NCI-H2196 (cell line): ENCODE measurements at regions not wholly inside any gene's neighbourhood (a gene's known extent, or its start where the extent isn't known, plus 50 kb on each side); places are given as distances from the start of the nearest gene placed in this dataset.
A peak's percentile ranks its signal among the peaks of the same experiment; 100 is the strongest.

Experiments used
- DNase-seq: peaks from one replicate; lab custom pipeline; 2025; ENCODE audit not compliant: unreplicated experiment; lab: John Stamatoyannopoulos, UW

- peak; percentile 10 for DNase-seq
These were observed 123.8 kb downstream of the ADRA2A start for GRCh38 chr10:111200505-111201186.

- no peak for DNase-seq
These were observed 126.8 kb downstream of the ADRA2A start for GRCh38 chr10:111203615-111204014.

- no peak for DNase-seq
These were observed 128.0 kb downstream of the ADRA2A start for GRCh38 chr10:111204838-111205237.

GRCh38 chr10:111206521-111206920 lies 129.7 kb downstream of the ADRA2A start:
- DNase-seq: no peak

GRCh38 chr10:111207500-111207899 lies 130.7 kb downstream of the ADRA2A start:
- DNase-seq: peak; percentile 2

- no peak for DNase-seq
These were observed 132.1 kb downstream of the ADRA2A start for GRCh38 chr10:111208951-111209350.

- no peak for DNase-seq
These were observed 132.9 kb downstream of the ADRA2A start for GRCh38 chr10:111209692-111210091.

- DNase-seq: no peak
These were observed 134.4 kb downstream of the ADRA2A start for GRCh38 chr10:111211241-111211640.

GRCh38 chr10:111211706-111212105 lies 134.9 kb downstream of the ADRA2A start:
- no peak for DNase-seq

- no peak for DNase-seq
These were observed 145.1 kb downstream of the ADRA2A start for GRCh38 chr10:111221682-111222480.

- DNase-seq: no peak
These were observed 146.1 kb downstream of the ADRA2A start for GRCh38 chr10:111222961-111223360.

GRCh38 chr10:111231779-111232178 lies 154.9 kb downstream of the ADRA2A start:
- no peak for DNase-seq

GRCh38 chr10:111233439-111233838 lies 156.6 kb downstream of the ADRA2A start:
- DNase-seq: no peak

- no peak for DNase-seq
These were observed 157.5 kb downstream of the ADRA2A start for GRCh38 chr10:111234234-111234913.

- no peak for DNase-seq
These were observed 158.1 kb downstream of the ADRA2A start for GRCh38 chr10:111234914-111235302.

- no peak for DNase-seq
These were observed 163.5 kb downstream of the ADRA2A start for GRCh38 chr10:111240348-111240747.

GRCh38 chr10:111243126-111243525 lies 166.3 kb downstream of the ADRA2A start:
- DNase-seq: no peak

GRCh38 chr10:111246136-111246535 lies 169.3 kb downstream of the ADRA2A start:
- no peak for DNase-seq

GRCh38 chr10:111246814-111247452 lies 170.1 kb downstream of the ADRA2A start:
- DNase-seq: no peak

GRCh38 chr10:111247781-111248389 lies 171.1 kb downstream of the ADRA2A start:
- no peak for DNase-seq

- no peak for DNase-seq
These were observed 173.1 kb downstream of the ADRA2A start for GRCh38 chr10:111249925-111250324.
